ENCODE measurements at regions not wholly inside any gene's neighbourhood (a gene's known extent, or its start where the extent isn't known, plus 50 kb on each side); places are given as distances from the start of the nearest gene placed in this dataset.

DNA sequence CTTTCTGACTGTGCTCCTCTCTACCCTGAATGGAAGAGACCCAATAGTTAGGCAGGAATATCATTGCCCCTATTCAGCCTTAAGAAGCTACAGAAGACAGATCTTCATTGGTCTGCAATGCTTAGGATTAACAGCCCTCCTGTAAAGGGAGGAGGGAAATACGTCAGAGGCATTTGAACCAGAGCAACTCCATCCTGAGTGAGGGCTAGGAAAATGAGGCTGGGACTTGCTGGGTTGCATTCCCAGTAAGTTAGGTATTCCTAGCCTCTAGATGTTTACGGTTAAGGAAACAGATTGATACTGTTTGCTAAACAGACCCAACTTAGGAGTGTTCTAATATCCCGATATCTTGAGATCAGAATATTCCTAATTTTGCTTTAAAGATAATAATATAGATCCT, 63.5 kb downstream of the PCDH18 start:
- DNase-seq (ENCODE audit: low spot score) = no peak
- intact Hi-C loops (cut with DNase I) = no loop called here

DNA sequence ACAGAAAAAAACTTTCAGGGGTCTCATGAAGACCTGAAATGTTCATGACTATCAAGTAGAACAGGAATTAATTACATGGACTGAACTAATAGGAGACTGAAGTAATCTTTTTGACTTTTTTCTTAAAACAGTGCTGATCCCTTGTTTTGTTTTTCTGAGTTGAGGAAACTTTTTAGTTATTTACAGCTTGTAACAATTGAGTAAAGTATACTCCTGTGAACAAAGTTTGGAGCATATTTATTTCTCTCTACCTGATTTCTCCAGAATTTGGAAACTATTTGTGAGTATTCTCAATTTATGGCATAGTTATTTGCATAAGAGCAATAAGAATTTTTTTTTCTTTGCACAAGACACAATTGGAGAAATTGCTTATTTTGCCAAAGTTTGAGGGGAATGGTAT, 64.8 kb downstream of the PCDH18 start:
- DNase-seq (ENCODE audit: low spot score) = no peak
- intact Hi-C loops (cut with DNase I) = no loop called here

DNA sequence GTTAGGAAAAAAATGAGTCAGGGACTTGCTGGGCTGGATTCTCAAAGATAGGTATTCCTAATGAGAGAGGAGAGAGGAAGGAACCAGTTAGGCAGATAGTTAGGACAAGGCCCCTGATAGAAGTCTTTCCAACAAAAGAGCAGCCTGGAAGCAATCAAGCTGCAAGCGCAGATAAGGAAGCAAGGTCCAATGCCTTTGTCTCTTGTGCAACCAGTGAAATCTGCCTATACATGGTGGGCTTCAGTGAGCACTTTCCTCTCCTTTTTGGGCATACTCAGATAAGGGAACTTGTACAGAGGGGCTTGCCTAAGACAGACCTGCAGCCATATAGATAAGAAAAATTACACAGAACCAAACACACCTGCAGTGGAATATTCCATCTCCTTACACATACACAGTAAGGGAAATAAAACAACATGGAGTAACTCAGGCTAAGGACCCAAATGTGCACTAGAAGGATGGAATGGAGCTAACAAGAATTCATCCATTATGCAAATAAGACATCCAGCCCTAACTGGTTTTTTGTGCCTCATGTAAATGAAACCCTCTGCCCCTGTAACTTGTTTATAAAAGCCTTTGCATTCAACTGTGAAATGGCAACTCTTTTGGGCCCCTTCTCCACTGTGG, 68.8 kb downstream of the PCDH18 start:
- DNase-seq (ENCODE audit: low spot score) = no peak
- intact Hi-C loops (cut with DNase I) = no loop called here

DNA sequence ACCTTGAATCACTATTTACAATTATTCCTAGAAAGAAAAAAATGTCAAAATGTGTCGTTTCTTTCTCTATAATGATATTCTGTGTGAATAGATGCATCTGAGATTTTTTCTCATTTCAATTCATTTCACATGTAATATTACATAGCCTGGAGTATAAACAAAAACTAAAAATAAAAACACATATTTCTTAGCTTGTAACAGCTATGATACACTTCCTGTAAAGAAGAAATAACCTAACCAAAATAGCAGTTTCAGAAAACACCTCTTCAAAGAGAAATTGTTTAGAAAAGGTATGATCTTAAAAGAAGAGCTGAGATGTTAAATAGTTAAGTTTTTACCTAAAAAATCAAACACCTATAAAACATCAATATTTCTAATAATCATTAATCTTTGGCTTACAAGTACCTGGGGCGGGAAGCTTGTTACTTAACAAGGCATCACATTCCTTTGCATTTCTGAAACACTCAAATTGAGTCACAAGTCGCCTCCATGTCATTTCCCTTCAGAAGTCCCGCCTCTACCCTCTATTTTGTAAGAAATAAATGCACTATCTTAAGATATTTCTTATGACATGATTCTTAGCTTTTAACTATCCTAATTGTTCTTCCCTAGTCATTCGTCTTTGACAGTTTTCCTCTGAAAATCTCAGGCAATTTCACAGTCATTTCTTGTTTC, 76.5 kb downstream of the PCDH18 start:
- DNase-seq (ENCODE audit: low spot score) = no peak
- intact Hi-C loops (cut with DNase I) = no loop called here

DNA sequence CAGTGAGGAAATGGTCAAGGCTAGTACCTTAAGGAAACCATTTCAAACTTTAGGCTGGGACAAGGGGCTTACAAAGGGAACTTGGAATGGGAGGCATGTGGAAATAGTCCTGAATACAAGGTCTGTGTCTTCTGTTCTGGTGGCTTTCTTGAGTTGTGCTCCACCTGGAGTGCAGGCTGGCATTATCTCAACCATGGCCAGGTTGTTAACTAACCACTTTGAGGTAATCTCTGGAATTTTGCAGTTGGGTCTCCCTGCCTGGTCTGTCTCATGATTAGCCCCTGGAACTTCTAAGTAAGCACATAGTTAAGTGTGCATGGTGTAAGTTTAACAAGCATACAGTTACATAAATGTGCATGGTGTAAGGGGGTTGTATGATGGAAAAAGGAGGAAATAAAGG, 77.5 kb downstream of the PCDH18 start:
- DNase-seq (ENCODE audit: low spot score) = no peak
- intact Hi-C loops (cut with DNase I) = no loop called here

DNA sequence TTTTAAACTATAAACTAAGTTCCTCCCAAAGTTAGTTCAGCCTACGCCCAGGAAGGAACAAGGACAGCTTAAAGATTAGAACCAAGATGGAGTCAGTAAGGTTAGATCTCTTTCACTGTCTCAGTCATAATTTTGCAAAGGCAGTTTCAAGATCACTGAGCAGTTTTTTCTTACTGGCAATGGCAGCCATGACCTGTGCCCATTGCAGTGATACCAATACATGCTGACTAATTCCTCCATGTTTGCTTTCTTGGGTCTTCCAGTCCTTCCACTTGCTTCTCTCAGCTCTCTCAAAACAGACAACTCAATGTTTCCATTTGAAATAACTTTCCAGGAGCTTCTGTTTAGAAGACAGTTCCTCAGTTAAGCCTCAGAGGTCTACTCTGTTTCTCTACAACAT, 79.5 kb downstream of the PCDH18 start:
- intact Hi-C loops (cut with DNase I) = no loop called here
- DNase-seq (ENCODE audit: low spot score) = no peak

DNA sequence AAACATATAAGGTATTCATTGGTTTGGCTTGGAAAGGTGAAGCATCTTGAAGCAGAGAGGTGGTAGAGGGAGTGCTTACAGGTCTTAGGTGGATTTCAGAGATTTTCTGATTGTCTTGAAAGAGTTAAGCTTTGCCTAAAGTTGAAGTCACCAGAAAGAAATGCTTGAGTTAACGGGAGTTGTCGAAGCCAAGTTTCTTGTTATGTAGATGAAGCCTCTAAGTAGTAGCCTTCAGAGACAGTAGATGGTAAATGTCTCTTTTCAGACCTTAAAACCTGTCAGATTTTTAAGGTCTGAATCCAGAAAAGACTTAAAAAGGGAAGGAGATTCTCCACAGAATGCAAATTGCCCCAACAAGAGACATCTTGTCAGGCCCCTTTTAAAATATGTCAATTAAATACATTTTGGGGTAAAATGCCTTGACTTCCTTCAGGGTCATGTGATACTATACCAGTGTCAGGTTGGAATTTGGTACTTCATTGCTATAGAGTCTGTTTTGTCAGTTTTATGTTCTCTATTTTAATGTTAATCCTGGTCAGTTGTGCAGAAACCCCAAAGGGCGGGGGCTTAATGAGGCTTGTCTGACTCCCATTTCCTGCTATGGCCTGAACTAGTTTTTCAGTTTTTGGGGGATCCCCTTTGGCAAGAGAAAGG, 81.0 kb downstream of the PCDH18 start:
- no peak for DNase-seq (ENCODE audit: low spot score)
- intact Hi-C loops (cut with DNase I) = no loop called here

DNA sequence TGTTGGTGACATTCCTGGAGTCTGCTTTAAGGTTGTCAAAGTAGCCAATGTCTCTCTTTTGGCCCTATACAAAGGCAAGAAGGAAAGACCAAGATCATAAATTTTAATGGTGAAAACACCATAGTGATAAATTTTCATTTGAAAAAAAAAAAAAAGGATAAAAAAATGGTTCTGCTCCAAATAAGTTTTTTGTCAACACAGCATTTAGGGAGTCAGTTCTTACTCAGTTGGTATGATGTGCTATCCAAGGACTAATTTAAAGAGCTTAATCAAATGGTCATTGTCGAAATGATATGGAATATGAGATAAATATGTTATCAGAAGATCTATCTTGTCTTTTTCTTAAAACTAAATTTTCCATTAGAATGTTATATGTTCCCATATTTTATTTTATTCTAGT, 83.9 kb downstream of the PCDH18 start:
- intact Hi-C loops (cut with DNase I) = no loop called here
- DNase-seq (ENCODE audit: low spot score) = no peak

DNA sequence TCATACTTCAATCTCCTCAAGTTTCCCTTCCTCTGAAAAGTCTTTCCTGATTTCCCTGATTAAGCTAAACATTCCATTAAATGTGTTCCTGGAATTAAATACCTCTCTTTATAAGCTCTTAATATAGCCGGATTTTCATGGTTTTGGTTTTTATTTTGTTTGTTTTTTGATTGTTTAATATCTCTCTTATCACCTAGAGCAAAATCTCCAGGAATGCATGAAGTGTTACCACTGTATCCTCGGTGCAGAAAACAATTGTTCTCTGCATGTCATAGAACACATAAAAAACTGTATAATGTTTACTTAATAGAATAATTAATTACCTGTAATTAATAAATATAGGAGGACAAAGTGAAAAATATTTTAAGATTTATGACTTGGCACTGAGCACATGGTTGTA, 86.2 kb downstream of the PCDH18 start:
- no peak for DNase-seq (ENCODE audit: low spot score)
- intact Hi-C loops (cut with DNase I) = no loop called here

DNA sequence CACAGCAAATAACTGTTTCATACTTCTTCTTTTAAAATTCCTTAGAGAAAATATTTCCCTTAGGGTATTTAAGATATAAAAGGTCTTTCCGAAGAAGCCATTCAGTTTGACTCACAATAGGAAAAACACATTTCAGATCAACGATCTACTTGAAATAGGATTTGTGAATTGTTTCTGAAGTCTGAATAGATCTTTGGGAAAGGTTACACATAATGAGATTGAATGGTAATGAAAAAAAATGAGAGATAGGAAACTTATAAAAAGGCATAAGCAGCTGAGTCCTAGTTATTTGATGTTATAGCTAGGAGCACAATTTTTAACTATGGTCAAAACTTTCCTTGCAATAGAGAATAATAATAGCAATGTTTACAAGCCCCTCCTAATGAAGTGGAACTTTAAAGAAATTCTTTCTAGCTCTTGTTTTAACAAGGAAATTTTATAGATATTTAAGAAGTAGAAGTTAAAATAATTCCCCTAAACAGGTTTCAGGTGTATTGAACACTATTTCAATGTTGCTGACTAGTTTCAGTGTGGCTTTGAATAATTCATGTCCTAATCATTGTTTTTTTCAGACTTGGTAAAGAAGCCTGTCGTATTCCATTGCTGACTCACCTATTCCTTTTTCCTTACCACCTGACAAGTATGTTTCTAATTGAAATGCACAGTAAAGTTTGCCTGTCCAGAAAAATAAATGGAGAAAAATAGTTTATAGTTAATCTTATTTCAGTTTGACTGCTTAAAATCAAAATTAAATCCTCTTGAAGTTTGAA, 89.1 kb downstream of the PCDH18 start:
- intact Hi-C loops (cut with DNase I) = no loop called here
- no peak for DNase-seq (ENCODE audit: low spot score)

DNA sequence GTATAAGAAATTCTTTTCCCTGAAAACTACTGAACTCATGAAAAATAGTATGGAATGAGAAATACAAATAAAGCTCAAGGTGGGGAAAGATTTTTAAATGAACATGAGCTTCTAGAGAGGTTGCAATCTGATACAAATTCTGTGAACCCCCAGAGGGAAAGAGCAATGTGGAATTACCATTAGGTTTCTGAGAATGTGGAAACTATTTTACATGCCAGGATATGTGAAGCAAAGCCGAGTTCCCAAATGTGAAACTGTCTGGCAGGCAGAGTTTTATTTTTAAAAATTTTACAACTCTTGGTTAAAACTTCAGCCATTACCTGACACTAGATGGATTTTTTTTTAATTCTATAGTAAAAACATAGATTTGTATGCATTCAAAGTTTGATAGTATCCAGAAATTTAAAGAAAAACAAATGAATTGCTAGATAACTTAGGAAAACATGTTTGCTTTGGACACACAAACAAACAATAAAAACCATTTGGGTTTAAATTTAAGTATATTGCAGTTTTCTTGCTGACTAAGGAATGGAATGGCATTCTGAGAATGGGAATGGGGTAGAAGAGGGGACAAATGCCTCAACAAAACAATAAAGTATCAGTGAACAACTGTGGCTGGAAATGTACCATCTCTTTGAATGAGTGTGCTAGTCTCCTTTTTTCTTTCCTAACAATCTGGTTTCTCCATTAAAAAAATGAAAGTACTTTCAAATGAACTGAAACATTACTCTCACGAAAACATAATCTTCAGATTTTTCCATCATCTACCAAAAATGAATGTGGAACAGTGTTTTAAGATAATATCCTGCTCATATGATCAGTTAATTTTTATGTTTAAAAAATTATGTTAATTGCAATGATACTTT, 99.6 kb downstream of the PCDH18 start:
- no peak for DNase-seq (ENCODE audit: low spot score)
- intact Hi-C loops (cut with DNase I) = no loop called here

DNA sequence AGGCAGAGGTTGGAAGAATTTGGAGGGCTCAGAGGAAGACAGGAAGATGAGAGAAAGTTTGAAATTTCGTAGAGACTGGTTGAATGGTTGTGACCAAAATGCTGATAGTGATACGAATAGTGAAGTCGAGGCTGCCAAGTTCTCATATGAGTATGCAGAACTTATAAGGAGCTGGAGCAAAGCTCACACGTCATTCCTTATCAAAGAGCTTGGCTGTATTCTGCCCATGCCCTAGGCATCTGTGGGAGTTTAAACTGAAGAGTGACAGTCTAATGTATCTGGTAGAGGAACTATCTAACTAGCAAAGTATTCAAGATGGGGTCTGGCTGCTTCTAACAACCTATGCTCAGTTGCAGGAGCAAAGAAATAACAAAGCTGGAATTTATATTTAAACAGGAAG, 102.1 kb downstream of the PCDH18 start:
- intact Hi-C loops (cut with DNase I) = no loop called here

DNA sequence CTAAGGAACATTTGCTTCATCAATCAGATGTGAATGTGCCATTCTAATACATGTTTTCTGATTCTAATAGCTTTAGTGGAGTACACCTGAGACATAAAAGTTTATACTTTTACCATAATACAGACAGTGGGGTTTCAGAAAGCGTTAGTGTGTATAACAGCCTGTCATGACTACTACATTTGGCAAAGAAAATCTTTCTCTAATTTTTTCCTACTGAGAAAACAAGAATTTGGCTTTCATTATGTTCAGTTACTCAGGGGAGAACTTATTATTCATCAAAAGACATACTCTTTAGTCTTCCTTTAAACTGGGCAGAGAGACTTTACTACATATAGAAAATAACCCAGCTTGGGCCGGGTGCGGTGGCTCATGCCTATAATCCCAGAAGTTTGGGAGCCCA, 104.9 kb downstream of the PCDH18 start:
- DNase-seq (ENCODE audit: low spot score) = no peak
- intact Hi-C loops (cut with DNase I) = no loop called here

More for the DNA sequence above, 102.1 kb downstream of the PCDH18 start:
- no peak for DNase-seq (ENCODE audit: low spot score)

DNA sequence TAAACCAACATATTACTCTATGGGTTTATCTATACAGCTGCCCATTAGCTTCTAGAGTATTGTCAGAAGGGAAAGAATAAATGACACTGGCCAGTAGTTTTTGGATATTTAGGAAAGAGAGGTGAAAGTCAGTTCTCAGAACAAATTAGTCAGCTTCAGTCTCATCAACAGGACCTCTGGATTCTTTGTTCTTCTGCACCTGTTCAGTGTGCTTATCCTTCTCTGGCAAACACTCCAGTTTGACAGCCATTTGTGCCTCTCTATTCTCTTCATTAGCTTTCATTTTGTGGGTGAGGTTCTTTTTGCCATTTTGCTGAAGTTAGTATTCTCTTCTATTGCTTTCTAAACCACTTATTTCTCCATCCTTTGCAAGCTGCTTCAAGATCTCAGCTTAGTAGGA, 107.0 kb downstream of the PCDH18 start:
- intact Hi-C loops (cut with DNase I) = no loop called here
- no peak for DNase-seq (ENCODE audit: low spot score)

DNA sequence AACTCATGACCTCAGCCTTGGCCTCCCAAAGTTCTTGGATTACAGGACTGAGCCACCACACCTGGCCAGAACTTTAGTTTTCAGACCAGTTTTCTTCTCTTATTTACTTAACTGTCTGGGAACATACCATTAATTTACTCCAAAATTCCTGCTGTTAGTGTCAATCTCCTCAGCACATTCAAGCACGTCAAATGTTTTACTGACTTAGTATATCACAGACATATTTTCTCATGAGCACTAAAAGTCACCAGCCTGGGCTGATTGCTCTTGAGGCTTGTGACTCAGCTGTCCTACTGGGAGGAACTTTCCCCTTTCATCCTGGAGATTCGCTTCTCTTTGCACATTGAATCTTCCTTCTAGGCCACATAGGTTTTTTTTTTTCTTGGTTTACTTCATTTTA, 109.6 kb downstream of the PCDH18 start:
- DNase-seq (ENCODE audit: low spot score) = no peak
- intact Hi-C loops (cut with DNase I) = no loop called here

DNA sequence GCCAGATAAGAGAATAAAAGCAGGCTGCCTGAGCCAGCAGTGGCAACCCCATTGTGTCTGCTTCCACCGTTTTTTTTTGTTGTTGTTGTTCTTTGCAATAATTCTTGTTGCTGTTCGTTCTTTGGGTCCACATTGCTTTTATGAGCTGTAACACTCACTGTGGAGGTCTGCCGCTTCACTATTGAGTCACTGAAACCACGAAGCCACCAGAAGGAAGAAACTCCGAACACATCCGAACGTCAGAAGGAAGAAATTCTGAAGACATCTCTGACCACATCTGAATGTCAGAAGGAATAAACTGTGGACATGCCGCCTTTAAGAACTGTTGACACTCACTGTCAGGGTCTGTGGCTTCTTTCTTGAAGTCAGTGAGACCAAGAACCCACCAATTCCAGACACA, 110.5 kb downstream of the PCDH18 start:
- intact Hi-C loops (cut with DNase I) = no loop called here
- DNase-seq (ENCODE audit: low spot score) = no peak

DNA sequence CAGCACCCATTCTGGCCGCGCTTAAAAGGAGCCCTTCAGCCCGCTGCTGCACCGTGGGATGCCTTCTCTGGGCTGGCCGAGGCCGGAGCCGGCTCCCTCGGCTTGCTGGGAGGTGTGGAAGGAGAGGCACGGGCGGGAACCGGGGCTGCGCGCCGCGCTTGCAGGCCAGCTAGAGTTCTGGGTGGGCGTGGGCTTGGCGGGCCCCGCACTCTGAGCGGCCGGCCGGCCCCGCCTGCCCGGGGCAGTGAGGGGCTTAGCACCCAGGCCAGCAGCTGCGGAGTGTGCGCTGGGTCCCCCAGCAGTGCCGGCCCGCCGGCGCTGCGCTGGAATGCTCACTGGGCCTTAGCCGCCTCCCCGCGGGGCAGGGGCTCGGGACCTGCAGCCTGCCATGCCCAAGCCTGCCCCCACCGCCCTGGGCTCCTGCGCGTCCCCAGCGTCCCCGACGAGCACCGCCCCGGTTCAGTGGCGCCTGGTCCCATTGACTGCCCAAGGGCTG, 111.3 kb downstream of the PCDH18 start:
- intact Hi-C loops (cut with DNase I) = no loop called here
- DNase-seq (ENCODE audit: low spot score) = peak; percentile 77

DNA sequence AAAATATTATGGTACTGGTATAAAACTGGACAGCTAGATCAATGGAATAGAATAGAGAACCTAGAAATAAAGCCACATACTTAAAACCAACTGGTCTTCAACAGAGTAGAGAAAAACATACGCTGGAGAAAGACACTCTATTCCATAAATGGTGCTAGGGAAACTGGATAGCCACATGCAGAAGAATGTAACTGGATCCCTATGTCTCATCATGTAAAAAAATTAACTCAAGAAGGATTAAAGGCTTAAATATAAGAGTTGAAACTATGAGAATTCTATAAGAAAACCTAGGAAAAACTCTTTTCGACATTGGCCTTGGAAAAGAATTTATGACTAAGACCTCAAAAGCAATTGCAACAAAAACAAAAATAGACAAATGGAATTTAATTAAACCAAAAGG, 114.6 kb downstream of the PCDH18 start:
- intact Hi-C loops (cut with DNase I) = no loop called here
- DNase-seq (ENCODE audit: low spot score) = no peak

DNA sequence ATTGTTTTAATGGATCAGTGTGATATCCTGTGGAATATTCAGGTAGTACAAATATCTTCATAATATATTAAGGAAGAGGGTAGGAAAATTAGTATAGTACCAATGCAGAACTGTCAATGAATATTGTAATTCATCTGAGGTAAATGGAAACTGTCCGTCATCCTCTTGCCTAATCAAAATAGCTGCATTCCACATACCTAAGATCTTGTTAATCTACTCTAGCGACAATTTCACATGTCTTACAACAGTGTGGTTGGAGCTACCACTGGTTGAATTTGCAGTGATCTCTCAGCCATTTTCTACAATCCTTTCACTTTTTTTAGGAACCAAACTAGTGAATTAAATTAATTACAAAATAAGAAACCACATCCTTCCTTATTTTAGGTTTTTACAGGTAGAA, 117.5 kb downstream of the PCDH18 start:
- intact Hi-C loops (cut with DNase I) = no loop called here
- no peak for DNase-seq (ENCODE audit: low spot score)
